ENCODE measurements at regions not wholly inside any gene's neighbourhood (a gene's known extent, or its start where the extent isn't known, plus 50 kb on each side); places are given as distances from the start of the nearest gene placed in this dataset.

DNA sequence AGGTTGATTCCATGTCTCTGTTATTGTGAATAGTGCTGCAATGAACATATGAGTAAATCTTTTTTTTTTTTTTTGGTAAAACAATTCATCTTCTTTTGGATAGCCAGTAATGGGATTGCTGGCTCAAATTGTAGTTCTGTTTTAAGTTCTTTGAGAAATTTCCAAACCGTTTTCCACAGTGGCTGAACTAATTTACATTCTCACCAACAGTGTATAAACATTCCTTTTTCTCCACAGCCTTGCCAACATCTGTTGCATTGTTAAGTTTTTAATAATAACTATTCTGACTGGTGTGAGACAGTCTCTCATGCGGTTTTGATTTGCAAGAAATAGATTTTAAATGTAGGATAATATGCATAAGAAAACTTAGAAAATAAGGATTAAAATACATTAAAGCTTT, 279.0 kb upstream of the EPHA3 start:
- TF ChIP-seq, protein P1, sequence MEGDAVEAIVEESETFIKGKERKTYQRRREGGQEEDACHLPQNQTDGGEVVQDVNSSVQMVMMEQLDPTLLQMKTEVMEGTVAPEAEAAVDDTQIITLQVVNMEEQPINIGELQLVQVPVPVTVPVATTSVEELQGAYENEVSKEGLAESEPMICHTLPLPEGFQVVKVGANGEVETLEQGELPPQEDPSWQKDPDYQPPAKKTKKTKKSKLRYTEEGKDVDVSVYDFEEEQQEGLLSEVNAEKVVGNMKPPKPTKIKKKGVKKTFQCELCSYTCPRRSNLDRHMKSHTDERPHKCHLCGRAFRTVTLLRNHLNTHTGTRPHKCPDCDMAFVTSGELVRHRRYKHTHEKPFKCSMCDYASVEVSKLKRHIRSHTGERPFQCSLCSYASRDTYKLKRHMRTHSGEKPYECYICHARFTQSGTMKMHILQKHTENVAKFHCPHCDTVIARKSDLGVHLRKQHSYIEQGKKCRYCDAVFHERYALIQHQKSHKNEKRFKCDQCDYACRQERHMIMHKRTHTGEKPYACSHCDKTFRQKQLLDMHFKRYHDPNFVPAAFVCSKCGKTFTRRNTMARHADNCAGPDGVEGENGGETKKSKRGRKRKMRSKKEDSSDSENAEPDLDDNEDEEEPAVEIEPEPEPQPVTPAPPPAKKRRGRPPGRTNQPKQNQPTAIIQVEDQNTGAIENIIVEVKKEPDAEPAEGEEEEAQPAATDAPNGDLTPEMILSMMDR (IDR thresholded peaks at IDR 0.05) = no peak
- TF ChIP-seq EP300 (IDR thresholded peaks at IDR 0.05) (no peak), POLR2A (IDR thresholded peaks at IDR 0.05) (no peak)

Data from stomach (tissue), 4 donors.